Esophagus squamous epithelium (tissue), 5 donors: ENCODE measurements at regions not wholly inside any gene's neighbourhood (a gene's known extent, or its start where the extent isn't known, plus 50 kb on each side); places are given as distances from the start of the nearest gene placed in this dataset.

Experiments used
- DNase-seq: peaks from one replicate; lab custom pipeline; 2025; lab: John Stamatoyannopoulos, UW
- H3K27ac ChIP-seq, 4 donors: fragments of 200-600 bp; sonication (generic); one replicate each; pipeline ENCODE4 v1.5.1; 2016 to 2019; ENCODE audit warnings: mild to moderate bottlenecking in 1 of 4
- H3K27me3 ChIP-seq, 4 donors: fragments of 200-600 bp; sonication (generic); 1 replicate in 3 of 4; 2 replicates in 1 of 4; pipeline versions ENCODE4 v1.5.1 to v1.6.0; 2017 to 2021; ENCODE audit warnings: antibody characterized with exemption in 1 of 4
- H3K36me3 ChIP-seq, 3 donors: fragments of 200-600 bp; sonication (generic); one replicate each; pipeline ENCODE4 v1.5.1; 2016 to 2019
- H3K4me1 ChIP-seq, 3 donors: fragments of 200-600 bp; sonication (generic); one replicate each; pipeline ENCODE4 v1.5.1; 2017 to 2019
- H3K4me3 ChIP-seq, 4 donors: fragments of 200-600 bp; sonication (generic); 1 replicate in 3 of 4; 2 replicates in 1 of 4; pipeline ENCODE4 v1.5.1; 2016 to 2019; ENCODE audit warnings: mild to moderate bottlenecking in 2 of 4, moderate library complexity in 1 of 4
- H3K9me3 ChIP-seq, 3 donors: fragments of 200-600 bp; sonication (generic); one replicate each; pipeline ENCODE4 v1.5.1; 2016 to 2019
- CTCF ChIP-seq, 6 experiments: fragments of 450-650 bp in 4 of 6; fragments of 200-600 bp in 2 of 6; sonication (generic) in 2 of 6; IDR thresholded peaks; one replicate each; pipeline ENCODE4 v1.5.1; 2016 to 2019; ENCODE audit warnings: antibody characterized with exemption in 6 of 6, mild to moderate bottlenecking in 4 of 6, moderate library complexity in 4 of 6
- POLR2A ChIP-seq, 4 donors: fragments of 450-650 bp; IDR thresholded peaks; one replicate each; pipeline ENCODE4 v1.6.1; 2017; ENCODE audit warnings: antibody characterized with exemption in 4 of 4, mild to moderate bottlenecking in 4 of 4, moderate library complexity in 3 of 4
- WGBS, 2 donors: methylation state at CpG; one replicate each; pipeline ENCODE4 v1.1.5; 2018; 5-methylcytosine and 5-hydroxymethylcytosine counted together
- intact Hi-C: fragments of 100-400 bp; cut with DNase I; formaldehyde crosslinking; loops from one replicate; pipeline ENCODE4 v1.15.0; 2022
- donor health status: DM: yes; HTN: yes; CAD: no.

GRCh38 chr7:49172639-49173038, 248.3 kb downstream of the CDC14C start:
- Histone ChIP-seq H3K9me3 (no peaks in the 10 kb centered on the region), H3K4me1 (peaks cover 0 to 10% (median 0%) of the 10 kb centered on the region in 3 donors), H3K36me3 (no peaks in the 10 kb centered on the region), H3K27me3 (peaks cover 0 to 25% (median 0%) of the 10 kb centered on the region in 4 donors), H3K27ac (no peak overlapping the region), H3K4me3 (no peak overlapping the region)
- DNase-seq: no peak
- intact Hi-C loops: no loop called here
- 33 to 40% methylated on average over 1 of the region's 1 CpG for WGBS, 2 donors
- no peak for TF ChIP-seq CTCF (IDR thresholded peaks at IDR 0.05)
- TF ChIP-seq POLR2A (IDR thresholded peaks at IDR 0.05): no peak

GRCh38 chr7:49174396-49174795, 250.0 kb downstream of the CDC14C start:
- peaks cover 0 to 25% (median 0%) of the 10 kb centered on the region in 4 donors for H3K27me3 ChIP-seq
- no peak for DNase-seq
- no peak for TF ChIP-seq CTCF (IDR thresholded peaks at IDR 0.05)

GRCh38 chr7:49187543-49188268, 263.4 kb downstream of the CDC14C start:
- intact Hi-C loops: no loop called here
- TF ChIP-seq CTCF (IDR thresholded peaks at IDR 0.05) (peak in 1 of 6 experiments; percentile 11), POLR2A (IDR thresholded peaks at IDR 0.05) (no peak)
- no peak for DNase-seq
- 76 to 86% methylated on average over 3 of the region's 3 CpGs for WGBS, 2 donors
- H3K9me3 ChIP-seq: no peaks in the 10 kb centered on the region
- no peak overlapping the region for H3K4me3 ChIP-seq
- H3K4me1 ChIP-seq: no peaks in the 10 kb centered on the region
- no peaks in the 10 kb centered on the region for H3K27me3 ChIP-seq
- H3K36me3 ChIP-seq: no peaks in the 10 kb centered on the region
- no peak overlapping the region for H3K27ac ChIP-seq

More at GRCh38 chr7:49174396-49174795, 250.0 kb downstream of the CDC14C start:
- H3K4me3 ChIP-seq: no peak overlapping the region
- H3K27ac ChIP-seq: no peak overlapping the region
- no peaks in the 10 kb centered on the region for H3K36me3 ChIP-seq
- H3K4me1 ChIP-seq: peaks cover 0 to 10% (median 0%) of the 10 kb centered on the region in 3 donors
- no peaks in the 10 kb centered on the region for H3K9me3 ChIP-seq
- intact Hi-C loops: no loop called here
- WGBS, 2 donors: 54 to 76% methylated on average over 2 of the region's 2 CpGs

GRCh38 chr7:49228426-49229098, 304.2 kb downstream of the CDC14C start:
- no peak for TF ChIP-seq CTCF (IDR thresholded peaks at IDR 0.05)
- H3K36me3 ChIP-seq: no peaks in the 10 kb centered on the region
- no peaks in the 10 kb centered on the region for H3K9me3 ChIP-seq
- no peaks in the 10 kb centered on the region for H3K27me3 ChIP-seq
- no peak for DNase-seq
- no peaks in the 10 kb centered on the region for H3K4me1 ChIP-seq
- intact Hi-C loops: no loop called here
- H3K4me3 ChIP-seq: no peak overlapping the region
- no peak overlapping the region for H3K27ac ChIP-seq
- 44 to 50% methylated on average over 1 to 2 of the region's 2 CpGs for WGBS, 2 donors

GRCh38 chr7:49229246-49229645, 304.9 kb downstream of the CDC14C start:
- intact Hi-C loops: no loop called here
- Histone ChIP-seq H3K27ac (no peak overlapping the region), H3K36me3 (no peaks in the 10 kb centered on the region), H3K4me1 (no peaks in the 10 kb centered on the region), H3K27me3 (no peaks in the 10 kb centered on the region), H3K9me3 (no peaks in the 10 kb centered on the region), H3K4me3 (no peak overlapping the region)
- DNase-seq: no peak
- WGBS, 2 donors: 67 to 76% methylated on average over 6 of the region's 6 CpGs
- TF ChIP-seq CTCF (IDR thresholded peaks at IDR 0.05) (no peak), POLR2A (IDR thresholded peaks at IDR 0.05) (no peak)
